ENCODE measurements at regions not wholly inside any gene's neighbourhood (a gene's known extent, or its start where the extent isn't known, plus 50 kb on each side); places are given as distances from the start of the nearest gene placed in this dataset.

DNA sequence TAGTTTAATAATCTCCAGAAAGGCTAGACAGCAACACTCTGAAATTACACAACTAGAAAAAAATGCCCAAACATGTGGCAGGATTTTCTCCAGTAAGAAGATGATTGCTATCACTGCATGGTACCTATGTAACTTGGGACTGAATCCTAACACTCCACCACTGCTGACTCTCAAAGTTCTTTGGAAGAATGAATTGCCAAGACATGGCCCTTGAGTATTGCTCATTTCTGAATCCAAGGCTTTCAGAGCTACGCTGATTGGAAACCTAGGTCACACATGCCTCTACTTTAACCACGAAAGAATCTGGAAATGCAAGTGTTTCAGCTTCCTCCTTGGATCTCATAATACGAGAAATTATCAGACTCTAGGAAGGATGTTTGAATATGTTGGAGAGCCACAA, 167.5 kb upstream of the CELF2 start:
- no peak overlapping the region for H3K4me3 ChIP-seq (replicated peaks; ENCODE audit: low read depth, low read length)
- no peak for TF ChIP-seq CTCF (IDR thresholded peaks at IDR 0.05; ENCODE audit: low read depth, low read length, missing control alignments)
- no peak for DNase-seq (ENCODE audit: extremely low read depth, low read depth)

GRCh38 chr10:10852464-10852863, 165.2 kb upstream of the CELF2 start:
- TF ChIP-seq CTCF (IDR thresholded peaks at IDR 0.05; ENCODE audit: low read depth, low read length, missing control alignments), result no peak
- H3K4me3 ChIP-seq (replicated peaks; ENCODE audit: low read depth, low read length), result no peak overlapping the region
- DNase-seq (ENCODE audit: extremely low read depth, low read depth), result no peak

GRCh38 chr10:10853954-10854353, 163.7 kb upstream of the CELF2 start:
- TF ChIP-seq CTCF (IDR thresholded peaks at IDR 0.05; ENCODE audit: low read depth, low read length, missing control alignments), result no peak
- DNase-seq (ENCODE audit: extremely low read depth, low read depth), result no peak

DNA sequence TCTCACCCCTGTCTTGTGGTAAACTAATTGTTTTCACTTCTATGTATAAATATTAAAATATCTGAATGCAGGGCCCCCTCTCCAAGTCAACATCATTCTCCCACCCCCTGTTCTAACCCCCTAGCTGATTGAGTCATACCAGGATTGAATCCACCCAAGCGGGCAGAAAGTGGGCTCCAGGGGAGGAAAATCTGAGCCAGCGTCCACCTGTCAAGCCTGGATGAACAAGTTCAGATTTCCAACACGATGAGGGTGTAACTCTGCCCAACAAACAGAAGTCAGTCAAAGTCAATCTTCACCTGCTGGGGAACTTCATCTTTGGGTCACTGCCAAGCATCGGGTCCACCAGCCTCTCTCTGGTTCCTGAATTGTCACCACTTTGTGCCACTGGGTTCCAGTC, 162.9 kb upstream of the CELF2 start:
- no peak for TF ChIP-seq CTCF (IDR thresholded peaks at IDR 0.05; ENCODE audit: low read depth, low read length, missing control alignments)
- DNase-seq (ENCODE audit: extremely low read depth, low read depth), result no peak
- H3K4me3 ChIP-seq (replicated peaks; ENCODE audit: low read depth, low read length), result no peak overlapping the region

More at GRCh38 chr10:10853954-10854353, 163.7 kb upstream of the CELF2 start:
- H3K4me3 ChIP-seq (replicated peaks; ENCODE audit: low read depth, low read length), result no peak overlapping the region

DNA sequence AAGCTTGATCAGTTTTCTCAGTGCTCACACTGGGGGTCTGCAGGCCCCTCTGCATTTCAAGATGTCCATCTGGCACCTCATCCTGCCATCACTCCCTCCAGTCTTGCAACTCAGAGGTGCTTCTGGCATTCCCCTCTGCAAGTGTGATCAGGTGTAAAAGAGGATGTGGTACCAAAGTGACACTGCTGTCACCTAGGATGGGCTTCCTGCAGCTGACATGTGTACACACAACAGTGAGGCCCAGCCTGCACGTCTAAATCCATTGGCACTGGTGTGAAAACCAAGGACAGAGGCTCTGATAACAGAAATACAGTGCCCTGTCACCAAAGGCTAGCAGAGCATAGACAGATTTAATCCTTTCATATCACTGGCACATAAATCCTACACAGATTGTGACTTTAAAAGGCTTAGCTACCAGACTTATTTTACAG, 162.5 kb upstream of the CELF2 start:
- no peak for TF ChIP-seq CTCF (IDR thresholded peaks at IDR 0.05; ENCODE audit: low read depth, low read length, missing control alignments)
- no peak for DNase-seq (ENCODE audit: extremely low read depth, low read depth)
- no peak overlapping the region for H3K4me3 ChIP-seq (replicated peaks; ENCODE audit: low read depth, low read length)

DNA sequence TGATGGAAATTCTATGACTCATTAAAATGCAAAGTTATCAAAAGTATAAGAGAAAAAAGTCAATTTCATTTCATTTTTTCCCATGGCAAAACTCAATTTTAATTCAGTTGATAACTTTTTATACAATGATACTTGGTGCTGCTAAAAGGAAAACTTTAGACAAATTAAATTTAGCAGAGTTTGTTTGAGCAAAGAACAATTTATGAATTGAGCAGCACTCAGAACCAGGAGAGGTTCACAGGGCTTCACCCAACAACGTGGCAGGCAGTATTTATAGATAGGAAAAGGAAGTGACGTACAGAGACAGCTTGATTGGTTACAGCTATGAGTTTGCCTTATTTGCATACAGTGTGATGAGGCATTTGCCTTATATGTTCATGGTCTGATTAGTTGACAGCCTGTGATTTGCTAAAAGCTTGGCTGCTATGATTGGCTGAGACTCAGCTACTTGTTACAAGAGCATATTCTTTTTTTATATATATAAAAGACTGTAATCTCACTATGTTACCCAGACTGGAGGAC, 157.2 kb upstream of the CELF2 start:
- peak; percentile 2 for DNase-seq (ENCODE audit: extremely low read depth, low read depth)
- no peak for TF ChIP-seq CTCF (IDR thresholded peaks at IDR 0.05; ENCODE audit: low read depth, low read length, missing control alignments)
- no peak overlapping the region for H3K4me3 ChIP-seq (replicated peaks; ENCODE audit: low read depth, low read length)

DNA sequence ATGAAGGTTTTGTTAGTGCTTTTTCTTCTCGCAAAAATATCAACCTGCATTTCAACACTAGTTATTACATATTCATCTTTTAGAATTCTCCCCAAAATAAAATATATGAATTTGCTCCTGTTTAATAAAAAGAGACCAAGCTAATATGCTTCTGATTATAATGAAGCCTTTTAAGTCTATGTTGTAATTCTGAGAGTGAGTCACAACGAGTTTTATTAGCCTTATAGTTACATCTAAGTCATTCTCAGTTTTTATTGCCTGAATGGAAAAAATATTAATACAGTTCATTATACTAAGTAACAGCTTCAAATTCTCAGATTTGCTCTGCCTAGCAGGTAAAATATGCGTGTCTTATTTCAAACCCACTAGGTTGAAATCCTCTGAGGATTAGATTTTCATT, 152.4 kb upstream of the CELF2 start:
- no peak for DNase-seq (ENCODE audit: extremely low read depth, low read depth)
- no peak overlapping the region for H3K4me3 ChIP-seq (replicated peaks; ENCODE audit: low read depth, low read length)
- no peak for TF ChIP-seq CTCF (IDR thresholded peaks at IDR 0.05; ENCODE audit: low read depth, low read length, missing control alignments)
